H54 (cell line): ENCODE measurements at regions not wholly inside any gene's neighbourhood (a gene's known extent, or its start where the extent isn't known, plus 50 kb on each side); places are given as distances from the start of the nearest gene placed in this dataset.

ENCODE experiments used
- DNase-seq: peaks from one replicate; pipeline ENCODE4 v3.0.0; 2011; ENCODE audit warnings: low spot score, mixed read lengths; ENCODE audit not compliant: insufficient read length
- FAIRE-seq: peaks from 3 replicates; lab custom pipeline; 2011; peaks lifted over from hg19 to GRCh38; lab: Jason Lieb, UNC
- POLR2A ChIP-seq: IDR thresholded peaks from 2 replicates; pipeline ENCODE4 v1.6.1; 2011; ENCODE audit warnings: low read depth, mild to moderate bottlenecking, low read length

DNA sequence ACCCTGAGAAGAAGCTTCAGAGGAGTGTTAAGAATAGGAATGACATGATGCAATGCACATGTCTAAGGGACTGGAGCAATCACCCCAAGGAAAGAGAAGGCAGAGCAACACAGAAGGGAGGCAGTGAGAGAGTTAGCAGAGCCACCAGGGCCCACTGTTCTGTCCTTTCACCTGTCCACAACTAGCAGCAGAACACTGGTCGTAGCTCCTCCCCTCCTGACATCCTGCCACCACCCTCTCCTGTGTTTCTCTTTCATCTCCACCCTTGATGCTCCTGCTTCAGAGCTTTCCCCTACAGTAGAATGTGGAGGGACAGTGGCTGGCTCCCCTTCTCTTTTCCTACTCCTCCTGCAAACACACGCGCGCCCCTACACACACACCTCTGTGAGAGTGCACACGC, 483.4 kb upstream of the KIF2A start:
- FAIRE-seq, result no peak
- no peak for DNase-seq
- TF ChIP-seq POLR2A, result no peak

DNA sequence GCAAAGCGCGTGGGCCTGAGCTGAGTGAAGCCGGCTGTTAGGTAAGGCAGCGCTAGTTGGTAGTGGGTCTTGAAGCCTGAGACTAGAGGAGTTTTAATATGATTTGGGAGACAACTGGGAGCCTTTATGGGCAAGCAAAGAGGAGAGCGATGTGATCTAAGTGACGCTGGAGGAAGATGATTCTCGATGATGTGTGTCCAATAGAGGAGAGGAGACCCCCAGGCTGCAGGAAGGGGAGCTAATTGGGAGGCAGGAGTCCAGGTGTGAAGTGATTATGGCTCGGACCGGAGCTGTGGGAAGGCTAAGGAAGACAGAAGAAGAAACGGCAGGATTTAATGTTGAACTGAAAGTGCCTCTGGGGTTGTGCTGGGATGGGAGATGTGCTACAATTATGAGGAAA, 482.9 kb upstream of the KIF2A start:
- DNase-seq, result no peak
- no peak for TF ChIP-seq POLR2A
- FAIRE-seq, result no peak

DNA sequence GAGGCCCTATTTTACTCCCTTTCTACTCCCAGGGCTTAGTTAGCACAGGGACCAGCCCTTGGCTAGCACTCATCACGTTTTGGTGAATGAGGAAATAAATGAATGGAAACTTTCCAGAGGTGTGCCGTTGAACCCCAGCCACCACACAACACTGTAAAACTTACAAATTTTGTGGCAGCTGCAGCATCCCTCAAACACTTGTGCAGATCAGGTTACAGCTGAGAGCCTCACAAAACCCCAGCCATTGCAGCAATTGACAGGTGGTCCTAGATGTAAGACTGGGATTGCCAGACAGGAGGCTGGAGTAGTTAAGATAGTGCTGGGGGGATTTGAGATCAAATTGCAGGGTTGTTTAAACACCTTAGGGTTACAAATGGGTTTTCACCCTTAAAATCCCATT, 482.2 kb upstream of the KIF2A start:
- no peak for TF ChIP-seq POLR2A
- DNase-seq (no peak), FAIRE-seq (no peak)

DNA sequence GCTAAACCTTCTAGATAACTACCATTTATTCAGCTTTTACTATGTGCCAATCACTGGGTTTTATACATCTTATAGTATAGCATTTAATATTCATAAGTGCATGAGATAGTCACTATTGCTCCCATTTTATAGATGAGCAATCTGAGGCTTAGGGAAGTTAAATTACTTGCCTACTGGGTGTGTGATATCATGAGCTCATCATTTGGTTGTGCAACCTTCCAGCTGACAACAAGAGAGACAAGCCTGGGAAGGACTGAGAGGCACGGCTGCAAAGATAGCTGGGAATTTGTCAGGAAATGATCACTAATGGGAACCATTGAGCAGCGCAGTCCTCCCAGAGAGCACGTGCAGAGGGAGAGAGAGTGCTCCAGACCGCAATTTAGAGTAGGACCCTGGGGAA, 481.6 kb upstream of the KIF2A start:
- no peak for DNase-seq
- no peak for TF ChIP-seq POLR2A
- FAIRE-seq, result no peak

DNA sequence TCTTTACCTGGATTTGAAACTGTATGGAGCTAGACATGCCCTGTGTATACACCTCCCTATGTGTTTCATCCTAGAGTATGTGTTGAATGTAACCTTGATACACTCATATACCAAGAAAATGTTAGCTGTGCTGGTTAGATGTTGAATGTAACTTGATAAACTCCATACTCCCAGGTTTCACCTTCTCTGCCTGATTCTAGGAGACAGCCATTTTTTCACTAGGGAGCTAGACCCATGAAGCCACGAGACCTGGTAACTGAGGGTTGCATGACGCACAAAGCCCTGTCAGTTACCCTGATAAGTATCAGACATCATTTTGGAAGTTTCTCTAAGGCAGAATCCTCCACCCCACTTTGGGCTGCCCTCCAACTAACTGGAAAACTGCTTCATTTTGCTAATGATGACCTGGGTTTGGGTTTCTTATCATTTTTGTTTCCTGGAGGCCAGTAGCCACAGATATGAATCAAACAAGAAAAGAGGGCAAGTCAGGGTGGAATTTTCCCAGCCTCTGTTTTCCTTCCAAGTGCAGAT, 478.5 kb upstream of the KIF2A start:
- DNase-seq (no peak), FAIRE-seq (no peak)
- no peak for TF ChIP-seq POLR2A

DNA sequence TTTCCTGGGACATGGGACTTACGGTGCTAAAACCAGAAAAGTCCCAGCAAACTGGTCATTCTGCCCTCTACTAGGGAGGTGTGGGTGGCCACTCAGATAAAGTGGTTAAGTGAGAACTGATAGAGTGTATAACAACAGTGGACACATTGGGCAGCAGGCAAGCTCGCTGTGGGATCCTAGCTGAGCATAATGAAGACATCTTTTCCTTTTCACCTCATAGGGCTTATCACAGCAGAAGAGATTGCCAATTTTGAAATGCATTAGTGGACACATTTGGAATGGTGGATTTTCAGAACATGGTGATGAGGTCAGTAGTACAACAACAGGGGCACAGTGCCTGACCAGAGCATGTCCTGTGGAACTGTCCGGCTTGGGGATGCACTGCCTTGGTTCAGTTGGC, 477.1 kb upstream of the KIF2A start:
- TF ChIP-seq POLR2A, result no peak
- no peak for DNase-seq
- FAIRE-seq, result no peak

DNA sequence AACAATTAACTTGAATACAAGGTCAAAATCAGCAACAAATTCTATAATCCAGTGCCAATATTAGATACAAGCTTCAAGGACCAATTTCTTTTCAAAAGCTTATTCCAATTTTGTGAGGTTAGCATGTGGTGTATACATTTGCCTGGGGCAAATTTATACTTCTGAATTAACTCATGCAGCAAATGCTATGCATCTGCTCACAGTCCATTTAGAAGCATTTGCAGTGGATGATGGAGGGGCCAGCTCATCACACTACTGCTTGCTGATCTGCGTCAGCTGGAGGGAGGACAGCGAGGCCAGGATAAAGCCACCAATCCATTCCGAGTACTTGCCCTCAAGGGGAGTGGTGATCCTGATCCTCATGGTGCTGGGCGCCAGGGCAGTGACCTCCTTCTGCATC, 474.3 kb upstream of the KIF2A start:
- FAIRE-seq (no peak), DNase-seq (no peak)
- TF ChIP-seq POLR2A, result no peak

DNA sequence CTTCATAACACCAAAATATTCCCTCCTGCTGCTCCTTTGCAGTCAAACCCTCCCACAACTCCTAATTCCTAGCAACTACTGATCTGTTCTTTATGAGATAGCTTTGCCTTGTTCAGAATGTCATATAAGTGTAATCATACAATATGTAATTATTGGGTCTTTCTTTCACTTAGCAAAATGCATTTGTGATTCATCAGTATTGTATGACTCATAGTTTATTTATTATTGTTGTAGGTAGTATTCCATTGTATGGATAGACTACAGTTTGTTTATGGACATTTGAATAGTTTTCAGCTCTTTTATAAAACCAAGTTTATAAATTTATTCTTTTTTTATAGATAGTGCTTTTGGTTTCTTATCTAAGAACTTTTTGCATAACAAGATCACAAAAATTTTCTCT, 468.2 kb upstream of the KIF2A start:
- DNase-seq (no peak), FAIRE-seq (no peak)
- TF ChIP-seq POLR2A, result no peak

DNA sequence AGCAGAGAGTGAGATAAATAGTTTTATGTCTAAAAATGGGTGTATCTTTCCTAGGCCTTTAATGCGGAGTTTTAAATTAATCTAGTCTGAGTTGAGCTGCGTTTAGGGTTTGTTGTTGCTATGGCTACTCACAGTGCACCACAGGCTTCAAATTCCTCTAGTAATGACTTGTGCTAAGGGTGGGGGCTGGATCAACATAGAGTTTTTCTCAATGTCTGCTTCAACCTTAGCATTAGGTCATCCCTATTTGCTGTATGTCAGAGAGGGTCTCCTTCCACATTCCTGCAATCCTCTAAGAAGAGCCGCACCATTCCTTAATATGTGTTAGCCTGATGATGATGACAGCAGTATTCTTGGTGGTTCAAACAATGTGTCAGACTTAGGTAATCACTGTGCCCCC, 465.6 kb upstream of the KIF2A start:
- DNase-seq, result no peak
- TF ChIP-seq POLR2A, result no peak
- FAIRE-seq, result no peak

DNA sequence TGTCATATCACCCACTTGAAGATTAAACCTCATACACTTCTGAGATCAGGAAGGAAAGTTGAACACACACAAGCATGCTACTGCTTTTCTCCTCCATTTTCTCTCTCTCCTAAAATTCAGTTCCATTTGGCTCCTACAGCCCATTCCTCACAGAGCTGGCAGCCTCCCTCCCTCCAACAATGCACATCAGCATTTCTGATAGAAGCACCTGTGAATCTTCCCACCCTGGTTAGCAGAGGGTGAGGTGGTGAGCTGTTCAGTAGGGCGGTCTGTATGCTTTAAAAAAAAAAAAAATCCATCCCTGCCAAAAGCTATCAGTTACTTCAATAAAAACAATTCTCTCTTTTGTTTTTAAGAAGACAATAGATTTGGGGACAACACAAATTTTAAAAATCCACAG, 463.2 kb upstream of the KIF2A start:
- no peak for TF ChIP-seq POLR2A
- no peak for FAIRE-seq
- DNase-seq, result no peak

DNA sequence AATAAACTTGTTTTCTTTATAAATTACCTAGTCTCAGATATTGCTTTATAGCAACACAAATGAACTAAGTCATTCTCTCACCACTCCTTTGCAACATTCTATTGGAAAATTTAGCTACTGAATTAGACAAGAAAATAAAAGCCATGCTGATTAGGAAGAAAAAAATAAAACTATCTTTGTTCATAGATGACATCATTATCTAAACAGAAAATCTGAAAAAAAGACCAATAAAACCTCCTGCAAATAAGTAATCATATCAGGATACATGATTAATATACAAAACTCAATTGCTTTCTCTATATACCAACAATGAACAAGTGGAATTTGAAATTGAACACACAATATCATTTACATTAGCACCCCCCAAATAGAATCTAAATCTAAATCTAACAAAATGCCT, 455.3 kb upstream of the KIF2A start:
- no peak for FAIRE-seq
- no peak for DNase-seq

DNA sequence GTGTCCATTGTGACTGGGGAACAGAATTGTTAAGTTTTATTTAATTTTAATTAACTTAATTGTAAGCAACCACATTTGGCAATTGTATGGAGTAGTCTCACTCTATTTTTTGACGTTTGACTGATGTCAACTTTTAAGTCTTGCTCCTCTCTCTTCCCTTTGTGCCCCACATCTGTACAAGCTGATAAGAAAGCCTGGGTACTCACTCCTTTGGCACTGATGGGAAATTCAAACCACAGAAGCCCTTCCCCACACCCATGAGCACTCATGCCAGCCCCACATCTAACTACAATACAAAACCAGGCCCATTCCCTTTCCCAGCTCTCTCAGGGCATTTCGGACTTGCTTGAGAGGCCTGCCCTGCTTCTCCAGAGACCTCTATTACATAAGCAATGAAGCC, 451.5 kb upstream of the KIF2A start:
- no peak for DNase-seq
- no peak for FAIRE-seq
- TF ChIP-seq POLR2A, result no peak

More for the DNA sequence above, 455.3 kb upstream of the KIF2A start:
- TF ChIP-seq POLR2A, result no peak

DNA sequence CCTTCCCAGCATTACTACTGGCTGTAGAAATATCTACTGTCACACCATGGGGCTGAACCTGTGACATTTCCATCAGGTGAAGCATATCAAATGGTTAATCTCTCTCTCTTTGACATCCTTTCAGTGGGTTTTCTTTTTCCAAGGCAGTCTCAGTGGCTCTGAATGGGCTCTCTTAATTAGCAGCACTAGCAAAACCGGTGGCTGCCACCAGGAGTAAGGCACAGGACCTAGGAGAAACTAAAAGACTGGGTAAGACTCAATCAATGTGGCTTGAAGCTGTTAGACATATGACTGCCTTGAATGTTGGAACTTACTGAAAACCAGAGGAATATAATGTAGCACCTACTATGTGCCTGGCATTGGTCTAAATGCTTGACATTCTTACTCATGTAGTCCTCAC, 445.0 kb upstream of the KIF2A start:
- no peak for TF ChIP-seq POLR2A
- no peak for FAIRE-seq
- no peak for DNase-seq

DNA sequence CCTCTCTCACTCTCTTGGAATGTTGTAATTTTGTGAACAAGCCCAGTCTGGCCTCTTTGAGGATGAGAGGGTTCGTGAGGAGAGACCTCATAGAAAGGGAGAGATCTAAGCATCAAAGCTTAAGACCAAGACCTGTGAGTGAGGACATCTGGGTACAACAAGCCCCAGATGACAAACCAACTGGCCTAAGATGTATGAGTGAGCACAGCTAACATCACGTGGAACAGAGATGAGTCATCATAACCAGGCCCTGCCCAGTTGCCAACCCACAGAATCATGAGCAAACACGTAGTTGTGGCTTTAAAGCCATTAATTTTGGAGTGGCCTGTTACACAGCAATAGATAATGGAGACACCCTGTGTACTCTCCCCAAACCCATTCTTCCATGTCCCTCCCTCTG, 439.1 kb upstream of the KIF2A start:
- TF ChIP-seq POLR2A, result no peak
- DNase-seq (peak; percentile 12), FAIRE-seq (peak; percentile 87)

DNA sequence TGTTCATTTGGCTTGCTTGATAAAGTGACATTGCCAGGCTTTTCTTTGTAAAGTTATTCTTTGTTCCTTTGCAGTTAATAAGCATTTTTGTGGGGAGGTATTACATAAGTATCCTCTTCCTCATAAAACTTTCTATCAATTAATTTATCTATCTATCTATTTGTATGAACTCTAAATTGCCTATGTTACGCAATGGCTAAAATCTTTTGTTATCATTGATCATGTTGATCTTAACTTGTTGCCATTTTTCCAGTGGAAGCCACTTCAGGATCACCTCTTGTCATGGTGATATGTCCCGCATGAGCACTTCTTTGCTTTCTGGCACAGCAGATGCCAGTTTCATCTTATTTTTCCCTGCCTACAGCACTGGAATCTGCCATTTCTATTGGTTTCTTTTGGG, 436.7 kb upstream of the KIF2A start:
- FAIRE-seq, result no peak
- no peak for TF ChIP-seq POLR2A
- DNase-seq, result no peak

DNA sequence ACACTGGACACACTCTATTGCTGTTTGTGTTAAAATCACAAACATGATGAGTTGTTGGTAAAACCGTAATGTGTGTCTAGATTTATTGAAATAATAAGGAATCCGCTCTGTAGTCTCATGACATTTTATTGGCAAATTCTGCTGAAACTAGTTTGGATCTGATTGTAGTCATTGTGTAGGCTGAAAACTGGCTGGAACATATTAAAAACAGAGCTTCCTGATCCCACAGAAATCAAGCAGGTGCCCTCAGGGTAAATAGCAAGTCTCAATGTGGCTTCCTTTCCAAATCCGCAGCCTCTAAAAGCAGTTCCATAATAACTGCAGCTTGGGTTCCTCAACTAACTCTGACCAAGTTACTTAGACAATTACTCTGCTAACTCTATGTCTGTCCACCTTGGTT, 427.5 kb upstream of the KIF2A start:
- no peak for DNase-seq
- TF ChIP-seq POLR2A, result no peak
- no peak for FAIRE-seq
